Activated CD8-positive, alpha-beta T cell treated with anti-CD3 and anti-CD28 coated beads, Interleukin-2, amount 10 ng/mL, durations not matched to agents 7 days and 5 days (primary cell): ENCODE measurements at regions not wholly inside any gene's neighbourhood (a gene's known extent, or its start where the extent isn't known, plus 50 kb on each side); places are given as distances from the start of the nearest gene placed in this dataset.

ENCODE experiments used
- ATAC-seq: fragments of 150-1000 bp; cut with Tn5 transposase; one replicate; pipeline ENCODE4 v1.10.0; 2021; ENCODE audit warnings: moderate library complexity
- CTCF ChIA-PET: fragments of 350-600 bp; sonication (Branson Sonifier 250); formaldehyde crosslinking; loops from one replicate; lab custom pipeline; 2021; ENCODE audit warnings: antibody characterized with exemption; lab: Charles Lee
- POLR2A ChIA-PET: fragments of 350-600 bp; sonication (Branson Sonifier 250); formaldehyde crosslinking; loops from one replicate; lab custom pipeline; 2021; ENCODE audit warnings: antibody characterized with exemption; lab: Charles Lee
- DNase-seq: peaks from one replicate; pipeline ENCODE4 v3.0.0-alpha.2; 2020
- H3K27ac Mint-ChIP-seq: one replicate; pipeline ENCODE4 v1.8.0; 2021; ENCODE audit warnings: mild to moderate bottlenecking, mixed read lengths
- H3K27me3 Mint-ChIP-seq: one replicate; pipeline ENCODE4 v1.8.0; 2021; ENCODE audit warnings: low read depth, mixed read lengths
- H3K36me3 Mint-ChIP-seq: one replicate; pipeline ENCODE4 v1.8.0; 2021; ENCODE audit warnings: low read depth, mixed read lengths
- H3K4me1 Mint-ChIP-seq: one replicate; pipeline ENCODE4 v1.8.0; 2021; ENCODE audit warnings: low read depth, mixed read lengths
- H3K4me3 Mint-ChIP-seq: one replicate; pipeline ENCODE4 v1.8.0; 2021; ENCODE audit warnings: mild to moderate bottlenecking, mixed read lengths
- H3K9me3 Mint-ChIP-seq: one replicate; pipeline ENCODE4 v1.8.0; 2022; ENCODE audit warnings: mixed read lengths; ENCODE audit not compliant: insufficient read depth

GRCh38 chr10:8614054-8614565, 559.6 kb downstream of the GATA3 start:
- no peaks in the 10 kb centered on the region for H3K36me3 Mint-ChIP-seq
- H3K27me3 Mint-ChIP-seq, result no peaks in the 10 kb centered on the region
- H3K4me1 Mint-ChIP-seq, result peaks cover 7% of the 10 kb centered on the region
- ChIA-PET CTCF (no interaction called here), POLR2A (no interaction called here)
- DNase-seq (no peak), ATAC-seq (no peak)
- no peak overlapping the region for H3K27ac Mint-ChIP-seq
- H3K4me3 Mint-ChIP-seq, result no peak overlapping the region
- no peaks in the 10 kb centered on the region for H3K9me3 Mint-ChIP-seq

- H3K4me3 Mint-ChIP-seq, result no peak overlapping the region
- ChIA-PET CTCF (no interaction called here), POLR2A (no interaction called here)
- H3K9me3 Mint-ChIP-seq, result no peaks in the 10 kb centered on the region
- H3K27ac Mint-ChIP-seq, result no peak overlapping the region
- ATAC-seq (no peak), DNase-seq (no peak)
- no peaks in the 10 kb centered on the region for H3K36me3 Mint-ChIP-seq
- H3K4me1 Mint-ChIP-seq, result peaks cover 7% of the 10 kb centered on the region
- H3K27me3 Mint-ChIP-seq, result no peaks in the 10 kb centered on the region
Observed at GRCh38 chr10:8615118-8615517, 560.6 kb downstream of the GATA3 start.

GRCh38 chr10:8616166-8616565, 561.7 kb downstream of the GATA3 start:
- DNase-seq (no peak), ATAC-seq (no peak)
- CTCF ChIA-PET, result no interaction called here
- POLR2A ChIA-PET, result no interaction called here
- Mint-ChIP-seq H3K27ac (no peak overlapping the region), H3K36me3 (no peaks in the 10 kb centered on the region), H3K4me1 (peaks cover 7% of the 10 kb centered on the region), H3K4me3 (no peak overlapping the region), H3K9me3 (no peaks in the 10 kb centered on the region), H3K27me3 (no peaks in the 10 kb centered on the region)

- Mint-ChIP-seq H3K27ac (no peak overlapping the region), H3K4me3 (no peak overlapping the region), H3K27me3 (no peaks in the 10 kb centered on the region), H3K9me3 (no peaks in the 10 kb centered on the region), H3K4me1 (peaks cover 7% of the 10 kb centered on the region), H3K36me3 (no peaks in the 10 kb centered on the region)
- ChIA-PET CTCF (no interaction called here), POLR2A (no interaction called here)
- DNase-seq (no peak), ATAC-seq (no peak)
Observed at GRCh38 chr10:8617792-8618191, 563.3 kb downstream of the GATA3 start.

- DNase-seq, result no peak
- POLR2A ChIA-PET, result interaction anchor here (0.6 kb wide), 1 partner anchor 92 kb away, joined by 3 read pairs; no protein-coding TSS in a partner anchor
- H3K27me3 Mint-ChIP-seq, result no peaks in the 10 kb centered on the region
- H3K4me3 Mint-ChIP-seq, result no peak overlapping the region
- H3K36me3 Mint-ChIP-seq, result no peaks in the 10 kb centered on the region
- no peak overlapping the region for H3K27ac Mint-ChIP-seq
- H3K9me3 Mint-ChIP-seq, result no peaks in the 10 kb centered on the region
- no peak for ATAC-seq
- peaks cover 7% of the 10 kb centered on the region for H3K4me1 Mint-ChIP-seq
- CTCF ChIA-PET, result no interaction called here
Observed at GRCh38 chr10:8618834-8619233, 564.3 kb downstream of the GATA3 start.

GRCh38 chr10:8628351-8628750, 573.9 kb downstream of the GATA3 start:
- no peak overlapping the region for H3K27ac Mint-ChIP-seq
- CTCF ChIA-PET, result no interaction called here
- no peaks in the 10 kb centered on the region for H3K4me1 Mint-ChIP-seq
- no peaks in the 10 kb centered on the region for H3K9me3 Mint-ChIP-seq
- H3K36me3 Mint-ChIP-seq, result no peaks in the 10 kb centered on the region
- POLR2A ChIA-PET, result no interaction called here
- no peaks in the 10 kb centered on the region for H3K27me3 Mint-ChIP-seq
- DNase-seq (no peak), ATAC-seq (no peak)
- no peak overlapping the region for H3K4me3 Mint-ChIP-seq

- H3K9me3 Mint-ChIP-seq, result no peaks in the 10 kb centered on the region
- CTCF ChIA-PET, result no interaction called here
Observed at GRCh38 chr10:8633909-8634308, 579.4 kb downstream of the GATA3 start.

GRCh38 chr10:8636371-8636770, 581.9 kb downstream of the GATA3 start:
- Mint-ChIP-seq H3K27me3 (no peaks in the 10 kb centered on the region), H3K4me1 (no peaks in the 10 kb centered on the region), H3K36me3 (no peaks in the 10 kb centered on the region), H3K9me3 (no peaks in the 10 kb centered on the region), H3K4me3 (no peak overlapping the region), H3K27ac (no peak overlapping the region)
- DNase-seq, result no peak
- no peak for ATAC-seq
- CTCF ChIA-PET, result no interaction called here
- POLR2A ChIA-PET, result no interaction called here

More at GRCh38 chr10:8633909-8634308, 579.4 kb downstream of the GATA3 start:
- no peak for DNase-seq
- no peaks in the 10 kb centered on the region for H3K4me1 Mint-ChIP-seq
- H3K27ac Mint-ChIP-seq, result no peak overlapping the region
- no peak for ATAC-seq
- POLR2A ChIA-PET, result no interaction called here
- no peak overlapping the region for H3K4me3 Mint-ChIP-seq
- H3K36me3 Mint-ChIP-seq, result no peaks in the 10 kb centered on the region
- H3K27me3 Mint-ChIP-seq, result no peaks in the 10 kb centered on the region

GRCh38 chr10:8637640-8638039, 583.2 kb downstream of the GATA3 start:
- Mint-ChIP-seq H3K4me3 (no peak overlapping the region), H3K27ac (no peak overlapping the region), H3K27me3 (no peaks in the 10 kb centered on the region), H3K9me3 (no peaks in the 10 kb centered on the region), H3K36me3 (no peaks in the 10 kb centered on the region), H3K4me1 (no peaks in the 10 kb centered on the region)
- CTCF ChIA-PET, result no interaction called here
- ATAC-seq (no peak), DNase-seq (no peak)
- POLR2A ChIA-PET, result no interaction called here

GRCh38 chr10:8638088-8638672, 583.7 kb downstream of the GATA3 start:
- Mint-ChIP-seq H3K9me3 (no peaks in the 10 kb centered on the region), H3K4me1 (no peaks in the 10 kb centered on the region), H3K4me3 (no peak overlapping the region), H3K36me3 (no peaks in the 10 kb centered on the region), H3K27me3 (no peaks in the 10 kb centered on the region), H3K27ac (no peak overlapping the region)
- ChIA-PET POLR2A (no interaction called here), CTCF (no interaction called here)
- DNase-seq (no peak), ATAC-seq (no peak)

- no peak overlapping the region for H3K4me3 Mint-ChIP-seq
- ChIA-PET CTCF (no interaction called here), POLR2A (no interaction called here)
- ATAC-seq (no peak), DNase-seq (no peak)
- H3K27me3 Mint-ChIP-seq, result no peaks in the 10 kb centered on the region
- H3K9me3 Mint-ChIP-seq, result no peaks in the 10 kb centered on the region
- H3K27ac Mint-ChIP-seq, result no peak overlapping the region
- no peaks in the 10 kb centered on the region for H3K4me1 Mint-ChIP-seq
- no peaks in the 10 kb centered on the region for H3K36me3 Mint-ChIP-seq
Observed at GRCh38 chr10:8639486-8640185, 585.1 kb downstream of the GATA3 start.

GRCh38 chr10:8640301-8640700, 585.8 kb downstream of the GATA3 start:
- Mint-ChIP-seq H3K27me3 (no peaks in the 10 kb centered on the region), H3K4me3 (no peak overlapping the region), H3K9me3 (no peaks in the 10 kb centered on the region), H3K4me1 (no peaks in the 10 kb centered on the region), H3K36me3 (no peaks in the 10 kb centered on the region), H3K27ac (no peak overlapping the region)
- no peak for DNase-seq
- CTCF ChIA-PET, result no interaction called here
- ATAC-seq, result no peak
- POLR2A ChIA-PET, result no interaction called here
